Sigmoid colon (tissue), 6 donors: ENCODE measurements at regions not wholly inside any gene's neighbourhood (a gene's known extent, or its start where the extent isn't known, plus 50 kb on each side); places are given as distances from the start of the nearest gene placed in this dataset.
"Not testable (repeated sequence)": the region's sequence is repeated elsewhere in the genome, so short reads cannot be mapped to it uniquely, and the experiment has no call there.

ENCODE experiments used
- DNase-seq: peaks from one replicate; pipeline ENCODE4 v3.0.0-alpha.2; 2019
- H3K27ac ChIP-seq, 4 donors: fragments of 200-600 bp; sonication (generic); one replicate each; pipeline ENCODE4 v1.5.1; 2016 to 2019; ENCODE audit warnings: mild to moderate bottlenecking in 1 of 4
- H3K27me3 ChIP-seq, 3 donors: fragments of 200-600 bp; sonication (generic); one replicate each; pipeline ENCODE4 v1.5.1; 2019; ENCODE audit warnings: mild to moderate bottlenecking in 1 of 3
- H3K36me3 ChIP-seq, 4 donors: fragments of 200-600 bp; sonication (generic); one replicate each; pipeline ENCODE4 v1.5.1; 2016 to 2019
- H3K4me1 ChIP-seq, 4 donors: fragments of 200-600 bp; sonication (generic); one replicate each; pipeline ENCODE4 v1.5.1; 2017 to 2019
- H3K4me3 ChIP-seq, 4 donors: fragments of 200-600 bp; sonication (generic); one replicate each; pipeline ENCODE4 v1.5.1; 2017 to 2019; ENCODE audit warnings: mild to moderate bottlenecking in 2 of 4, moderate library complexity in 1 of 4
- H3K9me3 ChIP-seq, 4 donors: fragments of 200-600 bp in 3 of 4; sonication (generic) in 3 of 4; one replicate each; pipeline versions ENCODE4 v1.5.1 to v1.6.1; 2013 to 2019
- EP300 ChIP-seq, 4 donors: sonication (generic); formaldehyde crosslinking; IDR thresholded peaks; one replicate each; pipeline ENCODE4 v1.6.1; 2017; ENCODE audit warnings: antibody characterized with exemption in 4 of 4
- POLR2A ChIP-seq, 2 donors: fragments of 450-650 bp; IDR thresholded peaks; one replicate each; pipeline ENCODE4 v1.6.1; 2016; ENCODE audit warnings: antibody characterized with exemption in 2 of 2, mild to moderate bottlenecking in 2 of 2, moderate library complexity in 2 of 2
- POLR2AphosphoS5 ChIP-seq, 4 donors: sonication (generic); formaldehyde crosslinking; IDR thresholded peaks; one replicate each; pipeline ENCODE4 v1.6.1; 2017; ENCODE audit warnings: antibody characterized with exemption in 4 of 4
- WGBS, 2 donors: extraction: QIAGEN DNeasy Blood & Tissue Kit; methylation state at CpG; one replicate each; pipeline ENCODE4 v1.1.7; 2013; 5-methylcytosine and 5-hydroxymethylcytosine counted together
- intact Hi-C: fragments of 100-400 bp; cut with DNase I; formaldehyde crosslinking; loops from one replicate; pipeline ENCODE4 v1.15.1; 2023
- TF ChIP-seq, protein P1 (sequence below), 4 experiments: fragments of 450-650 bp in 3 of 4; fragments of 200-600 bp in 1 of 4; IDR thresholded peaks; one replicate each; pipeline ENCODE4 v1.5.1; 2016 to 2019; ENCODE audit warnings: antibody characterized with exemption in 4 of 4, mild to moderate bottlenecking in 3 of 4, moderate library complexity in 2 of 4
- donor health status: healthy with polysubstance abuse.
- donor health status: healthy.

DNA sequence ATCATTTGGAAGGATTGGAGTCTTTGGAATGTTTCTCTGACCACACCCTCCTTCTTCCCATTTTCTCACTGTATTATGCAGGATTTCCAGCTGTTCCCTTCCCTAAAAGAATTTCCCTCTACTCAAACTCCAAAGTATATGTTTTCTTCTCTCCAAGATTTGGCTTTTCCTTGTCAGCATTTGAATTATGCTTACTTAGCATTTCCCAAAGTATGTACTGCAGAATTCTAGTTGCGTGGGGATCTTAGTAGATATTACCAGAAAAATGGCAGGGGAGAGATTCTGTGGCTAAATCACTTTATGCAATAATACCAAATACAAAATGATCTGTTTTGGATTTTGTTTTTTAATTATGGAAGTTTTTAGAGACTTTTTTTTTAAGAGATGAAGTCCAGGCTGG is 142.3 kb downstream of the OR4C45 start:
- 84 to 88% methylated on average over 1 of the region's 1 CpG for WGBS, 2 donors
- Histone ChIP-seq H3K36me3 (no peaks in the 10 kb centered on the region), H3K27me3 (no peaks in the 10 kb centered on the region), H3K4me1 (no peaks in the 10 kb centered on the region), H3K4me3 (no peak overlapping the region), H3K27ac (no peak overlapping the region), H3K9me3 (no peaks in the 10 kb centered on the region)
- intact Hi-C loops: no loop called here
- no peak for TF ChIP-seq POLR2A (IDR thresholded peaks at IDR 0.05)
- no peak for TF ChIP-seq POLR2AphosphoS5 (IDR thresholded peaks at IDR 0.05)
- TF ChIP-seq, protein P1, sequence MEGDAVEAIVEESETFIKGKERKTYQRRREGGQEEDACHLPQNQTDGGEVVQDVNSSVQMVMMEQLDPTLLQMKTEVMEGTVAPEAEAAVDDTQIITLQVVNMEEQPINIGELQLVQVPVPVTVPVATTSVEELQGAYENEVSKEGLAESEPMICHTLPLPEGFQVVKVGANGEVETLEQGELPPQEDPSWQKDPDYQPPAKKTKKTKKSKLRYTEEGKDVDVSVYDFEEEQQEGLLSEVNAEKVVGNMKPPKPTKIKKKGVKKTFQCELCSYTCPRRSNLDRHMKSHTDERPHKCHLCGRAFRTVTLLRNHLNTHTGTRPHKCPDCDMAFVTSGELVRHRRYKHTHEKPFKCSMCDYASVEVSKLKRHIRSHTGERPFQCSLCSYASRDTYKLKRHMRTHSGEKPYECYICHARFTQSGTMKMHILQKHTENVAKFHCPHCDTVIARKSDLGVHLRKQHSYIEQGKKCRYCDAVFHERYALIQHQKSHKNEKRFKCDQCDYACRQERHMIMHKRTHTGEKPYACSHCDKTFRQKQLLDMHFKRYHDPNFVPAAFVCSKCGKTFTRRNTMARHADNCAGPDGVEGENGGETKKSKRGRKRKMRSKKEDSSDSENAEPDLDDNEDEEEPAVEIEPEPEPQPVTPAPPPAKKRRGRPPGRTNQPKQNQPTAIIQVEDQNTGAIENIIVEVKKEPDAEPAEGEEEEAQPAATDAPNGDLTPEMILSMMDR (IDR thresholded peaks at IDR 0.05): no peak
- TF ChIP-seq EP300 (IDR thresholded peaks at IDR 0.05): no peak
- DNase-seq: no peak

DNA sequence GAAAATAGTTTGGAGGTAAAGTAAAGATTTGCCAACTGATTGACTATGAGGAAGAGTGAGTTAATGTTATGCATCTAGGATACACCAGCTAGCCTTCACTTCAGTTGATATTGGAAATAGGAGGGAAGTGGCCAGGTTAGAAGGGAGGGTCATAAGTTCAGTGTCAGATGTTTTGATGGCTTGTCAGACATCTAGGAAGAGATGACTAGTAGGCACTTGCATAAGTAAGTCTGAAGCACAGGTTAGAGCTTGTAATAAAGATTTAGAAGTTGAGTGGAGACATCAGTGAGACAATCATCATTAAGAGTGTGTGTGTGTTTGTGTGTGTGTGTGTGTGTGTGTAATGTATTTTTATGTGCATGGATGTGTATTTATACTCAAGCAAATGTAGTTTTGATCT is 146.1 kb downstream of the OR4C45 start:
- Histone ChIP-seq H3K4me1 (no peaks in the 10 kb centered on the region), H3K27ac (no peak overlapping the region), H3K4me3 (no peak overlapping the region), H3K36me3 (no peaks in the 10 kb centered on the region), H3K27me3 (no peaks in the 10 kb centered on the region), H3K9me3 (no peaks in the 10 kb centered on the region)
- no peak for DNase-seq
- TF ChIP-seq POLR2AphosphoS5 (IDR thresholded peaks at IDR 0.05) (no peak), POLR2A (IDR thresholded peaks at IDR 0.05) (no peak), EP300 (IDR thresholded peaks at IDR 0.05) (no peak)
- TF ChIP-seq, protein P1 (IDR thresholded peaks at IDR 0.05): no peak
- intact Hi-C loops: no loop called here

DNA sequence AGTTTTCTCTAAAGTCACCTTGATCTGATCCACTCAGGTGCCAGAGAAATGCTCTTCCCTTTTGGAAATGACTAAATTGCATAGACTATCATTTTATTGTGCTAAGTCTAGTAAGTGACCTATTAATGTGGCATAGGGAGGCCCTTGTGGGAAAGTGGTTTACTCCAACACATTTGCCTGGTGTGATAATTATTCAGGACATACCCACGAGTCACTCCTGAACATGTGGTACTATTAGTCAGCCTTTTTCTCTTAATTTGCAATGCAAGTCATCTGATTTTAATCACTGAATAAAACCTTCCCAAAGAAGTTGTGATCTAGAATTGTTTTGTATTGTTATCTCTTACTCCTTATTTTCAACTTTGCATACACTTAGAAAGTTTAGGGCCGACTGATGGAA is 148.7 kb downstream of the OR4C45 start:
- no peak overlapping the region for H3K4me3 ChIP-seq
- no peak for DNase-seq
- 78 to 81% methylated on average over 2 of the region's 2 CpGs for WGBS, 2 donors
- TF ChIP-seq EP300 (IDR thresholded peaks at IDR 0.05): no peak
- TF ChIP-seq POLR2AphosphoS5 (IDR thresholded peaks at IDR 0.05): no peak
- no peak for TF ChIP-seq POLR2A (IDR thresholded peaks at IDR 0.05)
- TF ChIP-seq, protein P1 (IDR thresholded peaks at IDR 0.05): no peak
- intact Hi-C loops: no loop called here
- H3K27ac ChIP-seq: no peak overlapping the region
- H3K4me1 ChIP-seq: no peaks in the 10 kb centered on the region
- H3K27me3 ChIP-seq: no peaks in the 10 kb centered on the region
- no peaks in the 10 kb centered on the region for H3K9me3 ChIP-seq
- H3K36me3 ChIP-seq: no peaks in the 10 kb centered on the region

GRCh38 chr11:50182486-50182885 is 149.8 kb downstream of the OR4C45 start:
- H3K4me1 ChIP-seq: no peaks in the 10 kb centered on the region
- H3K9me3 ChIP-seq: no peaks in the 10 kb centered on the region
- no peaks in the 10 kb centered on the region for H3K36me3 ChIP-seq
- no peak for TF ChIP-seq EP300 (IDR thresholded peaks at IDR 0.05)
- TF ChIP-seq POLR2AphosphoS5 (IDR thresholded peaks at IDR 0.05): no peak
- no peak for TF ChIP-seq POLR2A (IDR thresholded peaks at IDR 0.05)
- TF ChIP-seq, protein P1 (IDR thresholded peaks at IDR 0.05): no peak
- 93 to 96% methylated on average over 2 of the region's 2 CpGs for WGBS, 2 donors
- no peak for DNase-seq
- no peak overlapping the region for H3K27ac ChIP-seq
- no peaks in the 10 kb centered on the region for H3K27me3 ChIP-seq
- H3K4me3 ChIP-seq: no peak overlapping the region
- intact Hi-C loops: no loop called here

DNA sequence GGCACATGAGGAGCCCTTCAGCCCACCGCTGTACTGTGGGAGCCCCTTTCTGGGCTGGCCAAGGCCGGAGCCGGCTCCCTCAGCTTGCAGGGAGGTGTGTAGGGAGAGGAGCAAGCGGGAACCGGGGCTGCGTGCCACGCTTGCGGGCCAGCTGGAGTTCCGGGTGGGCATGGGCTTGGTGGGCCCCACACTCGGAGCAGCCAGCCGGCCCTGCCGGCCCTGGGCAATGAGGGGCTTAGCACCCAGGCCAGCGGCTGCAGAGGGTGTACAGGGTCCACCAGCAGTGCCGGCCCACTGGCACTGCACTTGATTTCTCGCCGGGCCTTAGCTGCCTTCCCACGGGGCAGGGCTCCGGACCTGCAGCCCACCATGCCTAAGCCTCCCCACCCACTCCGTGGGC is 150.5 kb downstream of the OR4C45 start:
- intact Hi-C loops: not testable (repeated sequence)

More for the DNA sequence above, 150.5 kb downstream of the OR4C45 start:
- H3K36me3 ChIP-seq, H3K4me1 ChIP-seq, H3K9me3 ChIP-seq, H3K4me3 ChIP-seq, H3K27me3 ChIP-seq, DNase-seq, H3K27ac ChIP-seq: not testable (repeated sequence)
- 92 to 94% methylated on average over 19 of the region's 19 CpGs for WGBS, 2 donors
